ENCODE measurements at regions not wholly inside any gene's neighbourhood (a gene's known extent, or its start where the extent isn't known, plus 50 kb on each side); places are given as distances from the start of the nearest gene placed in this dataset.

DNA sequence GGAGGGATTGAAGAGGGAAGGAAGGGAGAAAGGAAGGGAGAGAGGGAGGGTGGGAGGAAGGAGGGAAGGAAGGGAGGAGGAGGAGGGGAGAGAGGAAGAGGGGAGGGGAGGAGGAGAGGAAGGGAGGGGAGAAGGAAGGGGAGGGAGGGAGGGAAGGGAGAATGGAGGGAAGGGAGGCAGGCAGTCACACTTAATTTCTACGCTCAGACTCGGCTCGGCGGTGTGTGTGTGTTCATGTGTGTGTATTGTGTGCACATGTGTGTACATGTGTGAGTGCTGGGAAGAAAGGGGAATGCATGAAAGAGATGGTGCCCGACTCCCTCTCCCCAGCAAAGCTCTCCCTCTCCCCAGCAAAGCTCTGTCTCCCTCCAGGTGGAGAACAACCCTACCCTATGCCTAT is 79.1 kb upstream of the AFDN start:
- TF ChIP-seq, protein P1, sequence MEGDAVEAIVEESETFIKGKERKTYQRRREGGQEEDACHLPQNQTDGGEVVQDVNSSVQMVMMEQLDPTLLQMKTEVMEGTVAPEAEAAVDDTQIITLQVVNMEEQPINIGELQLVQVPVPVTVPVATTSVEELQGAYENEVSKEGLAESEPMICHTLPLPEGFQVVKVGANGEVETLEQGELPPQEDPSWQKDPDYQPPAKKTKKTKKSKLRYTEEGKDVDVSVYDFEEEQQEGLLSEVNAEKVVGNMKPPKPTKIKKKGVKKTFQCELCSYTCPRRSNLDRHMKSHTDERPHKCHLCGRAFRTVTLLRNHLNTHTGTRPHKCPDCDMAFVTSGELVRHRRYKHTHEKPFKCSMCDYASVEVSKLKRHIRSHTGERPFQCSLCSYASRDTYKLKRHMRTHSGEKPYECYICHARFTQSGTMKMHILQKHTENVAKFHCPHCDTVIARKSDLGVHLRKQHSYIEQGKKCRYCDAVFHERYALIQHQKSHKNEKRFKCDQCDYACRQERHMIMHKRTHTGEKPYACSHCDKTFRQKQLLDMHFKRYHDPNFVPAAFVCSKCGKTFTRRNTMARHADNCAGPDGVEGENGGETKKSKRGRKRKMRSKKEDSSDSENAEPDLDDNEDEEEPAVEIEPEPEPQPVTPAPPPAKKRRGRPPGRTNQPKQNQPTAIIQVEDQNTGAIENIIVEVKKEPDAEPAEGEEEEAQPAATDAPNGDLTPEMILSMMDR (IDR thresholded peaks at IDR 0.05; ENCODE audit: low read length): no peak
- TF ChIP-seq EZH2 (IDR thresholded peaks at IDR 0.05; ENCODE audit: borderline replicate concordance, low read length): no peak

Measured in OCI-LY1 (cell line).